GM12878 (cell line): ENCODE measurements at regions not wholly inside any gene's neighbourhood (a gene's known extent, or its start where the extent isn't known, plus 50 kb on each side); places are given as distances from the start of the nearest gene placed in this dataset.

Experiments used
- ATAC-seq: fragments of 200-7000 bp; cut with Tn5 transposase; 3 replicates; pipeline ENCODE4 v1.9.1; 2020; ENCODE audit warnings: mild to moderate bottlenecking, moderate library complexity
- BruUV-seq: library from RNA; stranded (reverse); fragments of 400-500 nt; replicated peaks from 2 replicates; lab custom pipeline; 2021; lab: Mats Ljungman, UMichigan
- CTCF ChIA-PET: fragments of 300-600 bp; sonication (Branson Sonifier 250); formaldehyde crosslinking; extraction: SDS; loops from one replicate; lab custom pipeline; 2021; ENCODE audit warnings: inconsistent platforms; lab: Yijun Ruan, JAX
- POLR2A ChIA-PET: fragments of 350-600 bp; formaldehyde crosslinking; extraction: SDS; loops from one replicate; lab custom pipeline; 2021; ENCODE audit warnings: inconsistent platforms; lab: Charles Lee
- RAD21 ChIA-PET: fragments of 300-600 bp; sonication (Branson Sonifier 250); formaldehyde crosslinking; loops from one replicate; lab custom pipeline; 2023; ENCODE audit warnings: antibody characterized with exemption; ENCODE audit not compliant: unreplicated experiment; lab: Charles Lee
- SMC1A ChIA-PET: fragments of 300-600 bp; sonication (Branson Sonifier 250); formaldehyde crosslinking; loops from one replicate; lab custom pipeline; 2023; ENCODE audit not compliant: unreplicated experiment, uncharacterized antibody; lab: Charles Lee
- DNase-seq: peaks from one replicate; pipeline ENCODE4 v3.0.0-alpha.2; 2011; ENCODE audit warnings: low read depth, low spot score
- FAIRE-seq: peaks from 3 replicates; lab custom pipeline; 2011; peaks lifted over from hg19 to GRCh38; lab: Jason Lieb, UNC
- H2AFZ ChIP-seq: 2 replicates; pipeline ENCODE4 v1.6.0; 2011; ENCODE audit warnings: low read depth, low read length, control low read depth; ENCODE audit not compliant: control insufficient read depth
- H3K27ac ChIP-seq: 2 replicates; pipeline ENCODE4 v1.5.1; 2011; ENCODE audit warnings: control low read depth; ENCODE audit not compliant: control insufficient read depth, insufficient read depth
- H3K27me3 ChIP-seq, 2 experiments: replicated peaks in 1 of 2; 2 replicates each; pipeline versions ENCODE4 v1.6.0 to v1.6.1; 2011; ENCODE audit warnings: low read length in 1 of 2; ENCODE audit not compliant: control insufficient read depth in 2 of 2, insufficient read depth in 2 of 2
- H3K36me3 ChIP-seq, 2 experiments: 2 replicates each; pipeline ENCODE4 v1.5.1; 2011; ENCODE audit warnings: low read length in 1 of 2; ENCODE audit not compliant: control insufficient read depth in 2 of 2, insufficient read depth in 2 of 2
- H3K4me1 ChIP-seq: 2 replicates; pipeline ENCODE4 v1.6.1; 2011; ENCODE audit warnings: mild to moderate bottlenecking, low read length, moderate library complexity, mixed read lengths; ENCODE audit not compliant: control insufficient read depth, insufficient read depth
- H3K4me2 ChIP-seq: 2 replicates; pipeline ENCODE4 v1.6.0; 2011; ENCODE audit warnings: control low read depth; ENCODE audit not compliant: control insufficient read depth, insufficient read depth
- H3K4me3 ChIP-seq: fragments of 200-600 bp; sonication (generic); 2 replicates; pipeline ENCODE4 v1.5.1; 2016
- H3K79me2 ChIP-seq: 2 replicates; pipeline ENCODE4 v1.6.0; 2011; ENCODE audit warnings: low read length; ENCODE audit not compliant: control insufficient read depth, insufficient read depth
- H3K9ac ChIP-seq: 2 replicates; pipeline ENCODE4 v1.8.0; 2011; ENCODE audit warnings: low read length, control low read depth, mixed read lengths; ENCODE audit not compliant: control insufficient read depth, insufficient read depth
- H3K9me3 ChIP-seq: replicated peaks from 3 replicates; pipeline ENCODE4 v1.5.1; 2011; ENCODE audit warnings: mild to moderate bottlenecking, low read length; ENCODE audit not compliant: control insufficient read depth, insufficient read depth
- H4K20me1 ChIP-seq: 2 replicates; pipeline ENCODE4 v1.6.0; 2011; ENCODE audit not compliant: control insufficient read depth, insufficient read depth
- ATF3 ChIP-seq: IDR thresholded peaks from 2 replicates; pipeline ENCODE4 v1.6.1; 2011; ENCODE audit warnings: low read depth, mild to moderate bottlenecking, low read length, moderate library complexity, borderline replicate concordance; ENCODE audit errors: extremely low read depth
- CBFB ChIP-seq: IDR thresholded peaks from 2 replicates; pipeline ENCODE4 v1.6.1; 2016; ENCODE audit warnings: antibody characterized with exemption, low read depth
- NFXL1 ChIP-seq: fragments of 450-650 bp; IDR thresholded peaks from 2 replicates; pipeline ENCODE4 v1.6.1; 2017; ENCODE audit warnings: antibody characterized with exemption, mild to moderate bottlenecking, borderline replicate concordance
- PBX3 ChIP-seq: IDR thresholded peaks from 2 replicates; pipeline ENCODE4 v1.6.1; 2011; ENCODE audit warnings: mild to moderate bottlenecking, low read depth, low read length, moderate library complexity; ENCODE audit not compliant: insufficient replicate concordance
- RAD21 ChIP-seq: IDR thresholded peaks from 2 replicates; pipeline ENCODE4 v1.6.1; 2011; ENCODE audit warnings: mild to moderate bottlenecking, low read depth, low read length, moderate library complexity; ENCODE audit not compliant: insufficient read depth
- RELB ChIP-seq: fragments of 450-650 bp; IDR thresholded peaks from 2 replicates; pipeline ENCODE4 v1.6.1; 2017; ENCODE audit warnings: low read depth, mild to moderate bottlenecking, moderate library complexity
- SMARCA5 ChIP-seq: fragments of 450-650 bp; IDR thresholded peaks from 2 replicates; pipeline ENCODE4 v1.6.1; 2017; ENCODE audit warnings: mild to moderate bottlenecking
- SRF ChIP-seq, 2 experiments: IDR thresholded peaks; 2 replicates each; pipeline ENCODE4 v1.6.1; 2011; ENCODE audit warnings: low read depth in 2 of 2, low read length in 2 of 2, mild to moderate bottlenecking in 1 of 2, moderate library complexity in 1 of 2
- TBL1XR1 ChIP-seq: IDR thresholded peaks from 2 replicates; pipeline ENCODE4 v1.6.1; 2012; ENCODE audit warnings: low read depth, low read length, improper control_type of control experiment
- YBX1 ChIP-seq: fragments of 450-650 bp; IDR thresholded peaks from 2 replicates; pipeline ENCODE4 v1.6.1; 2016; ENCODE audit warnings: antibody characterized with exemption
- YY1 ChIP-seq: IDR thresholded peaks from 2 replicates; pipeline ENCODE4 v1.6.1; 2011; ENCODE audit warnings: low read depth, mild to moderate bottlenecking, low read length
- ZNF217 ChIP-seq: fragments of 450-650 bp; IDR thresholded peaks from 2 replicates; pipeline ENCODE4 v1.6.1; 2017; ENCODE audit warnings: antibody characterized with exemption, mild to moderate bottlenecking
- WGBS: methylation state at CpG from one replicate; pipeline ENCODE4 v1.1.6; 2016; ENCODE audit warnings: low lambda C conversion rate; ENCODE audit not compliant: insufficient replicate concordance, insufficient coverage; ENCODE audit errors: missing lambda C conversion rate; 5-methylcytosine and 5-hydroxymethylcytosine counted together
- in situ Hi-C: fragments of 300-500 bp; cut with MboI; formaldehyde crosslinking; loops from 9 replicates; pipeline ENCODE4 v1.14.3; 2018; ENCODE audit warnings: mixed read lengths
- intact Hi-C: fragments of 100-400 bp; cut with micrococcal nuclease; formaldehyde crosslinking; loops from one replicate; pipeline ENCODE4 v1.14.2; 2022; ENCODE audit not compliant: unreplicated experiment

GRCh38 chr18:77807650-77808049 is 558.0 kb downstream of the GALR1 start:
- ChIA-PET SMC1A (no interaction called here), POLR2A (no interaction called here), CTCF (no interaction called here), RAD21 (no interaction called here)
- Histone ChIP-seq H3K9ac (no peak overlapping the region), H3K79me2 (no peaks in the 10 kb centered on the region), H3K27me3 (no peaks in the 10 kb centered on the region), H2AFZ (no peak overlapping the region), H3K4me2 (no peak overlapping the region), H3K9me3 (no peaks in the 10 kb centered on the region), H3K36me3 (no peaks in the 10 kb centered on the region), H3K27ac (no peak overlapping the region), H3K4me3 (no peak overlapping the region), H3K4me1 (no peaks in the 10 kb centered on the region), H4K20me1 (no peaks in the 10 kb centered on the region)
- intact Hi-C loops (no loop called here), in situ Hi-C loops (no loop called here)
- TF ChIP-seq NFXL1 (no peak), SMARCA5 (no peak), PBX3 (no peak), YBX1 (no peak), CBFB (no peak), RAD21 (no peak), SRF (IDR thresholded peaks at IDR 0.05; ENCODE audit: low read depth in 2 of 2, low read length in 2 of 2) (no peak), ZNF217 (no peak), RELB (no peak), ATF3 (no peak), YY1 (no peak), TBL1XR1 (no peak)
- 17% methylated on average over 2 of the region's 2 CpGs for WGBS
- no peak for ATAC-seq
- DNase-seq: no peak
- BruUV-seq: no TSS peak
- FAIRE-seq: no peak
